SK-N-SH treated with all-trans-retinoic acid at 6 μM for 48 hours (cell line): ENCODE measurements at regions not wholly inside any gene's neighbourhood (a gene's known extent, or its start where the extent isn't known, plus 50 kb on each side); places are given as distances from the start of the nearest gene placed in this dataset.

Source experiments
- ATAC-seq: fragments of 200-7000 bp; cut with Tn5 transposase; 3 replicates; pipeline ENCODE4 v1.9.1; 2020; ENCODE audit warnings: mild to moderate bottlenecking, moderate library complexity
- ARNTL ChIP-seq: fragments of 450-650 bp; formaldehyde crosslinking; IDR thresholded peaks from 2 replicates; pipeline ENCODE4 v1.5.0; 2020; ENCODE audit warnings: low read depth, mild to moderate bottlenecking, moderate library complexity, borderline replicate concordance
- BACH2 ChIP-seq: fragments of 250-450 bp; sonication (Bioruptor Pico); IDR thresholded peaks from 2 replicates; pipeline ENCODE4 v1.9.0; 2021; ENCODE audit warnings: mild to moderate bottlenecking, borderline replicate concordance
- CREB5 ChIP-seq: fragments of 250-450 bp; sonication (Bioruptor Pico); IDR thresholded peaks from 2 replicates; pipeline ENCODE4 v1.5.1; 2020; ENCODE audit warnings: low read depth, mild to moderate bottlenecking, moderate library complexity
- CSRNP3 ChIP-seq: fragments of 250-450 bp; sonication (Bioruptor Pico); IDR thresholded peaks from 2 replicates; pipeline ENCODE4 v1.5.1; 2021; ENCODE audit warnings: mild to moderate bottlenecking, moderate library complexity
- ESRRG ChIP-seq: fragments of 250-450 bp; sonication (Bioruptor Pico); IDR thresholded peaks from 2 replicates; pipeline ENCODE4 v1.6.1; 2021; ENCODE audit warnings: mild to moderate bottlenecking
- PATZ1 ChIP-seq: fragments of 250-450 bp; sonication (Bioruptor Pico); IDR thresholded peaks from 2 replicates; pipeline ENCODE4 v1.8.0; 2020; ENCODE audit warnings: mild to moderate bottlenecking, moderate library complexity, borderline replicate concordance
- RARB ChIP-seq: fragments of 250-450 bp; sonication (Bioruptor Pico); IDR thresholded peaks from 2 replicates; pipeline ENCODE4 v1.8.0; 2021; ENCODE audit warnings: mild to moderate bottlenecking, moderate library complexity
- SNAI2 ChIP-seq: fragments of 250-450 bp; sonication (Bioruptor Pico); IDR thresholded peaks from 2 replicates; pipeline ENCODE4 v1.5.0; 2020; ENCODE audit warnings: mild to moderate bottlenecking, moderate library complexity
- TCF4 ChIP-seq: fragments of 250-450 bp; sonication (Bioruptor Pico); IDR thresholded peaks from 2 replicates; pipeline ENCODE4 v1.8.0; 2021; ENCODE audit warnings: mild to moderate bottlenecking, moderate library complexity, borderline replicate concordance
- TOX ChIP-seq: fragments of 250-450 bp; sonication (Bioruptor Pico); IDR thresholded peaks from 2 replicates; pipeline ENCODE4 v1.8.0; 2021; ENCODE audit warnings: mild to moderate bottlenecking, moderate library complexity, borderline replicate concordance
- TSHZ2 ChIP-seq: fragments of 250-450 bp; sonication (Bioruptor Pico); IDR thresholded peaks from 2 replicates; pipeline ENCODE4 v1.5.0; 2020; ENCODE audit warnings: mild to moderate bottlenecking, moderate library complexity
- ZC3H10 ChIP-seq: fragments of 250-450 bp; sonication (Bioruptor Pico); IDR thresholded peaks from 2 replicates; pipeline ENCODE4 v1.5.1; 2021; ENCODE audit warnings: mild to moderate bottlenecking, moderate library complexity
- ZFP3 ChIP-seq: fragments of 250-450 bp; sonication (Bioruptor Pico); IDR thresholded peaks from 2 replicates; pipeline ENCODE4 v1.5.0; 2020; ENCODE audit warnings: mild to moderate bottlenecking, moderate library complexity
- ZFP30 ChIP-seq: fragments of 450-650 bp; formaldehyde crosslinking; IDR thresholded peaks from 2 replicates; pipeline ENCODE4 v1.5.0; 2022; ENCODE audit warnings: mild to moderate bottlenecking, moderate library complexity
- ZNF565 ChIP-seq: fragments of 450-650 bp; formaldehyde crosslinking; conservative IDR thresholded peaks from 2 replicates; pipeline ENCODE4 v1.5.0; 2020; ENCODE audit warnings: low read depth, mild to moderate bottlenecking, moderate library complexity
- ZNF70 ChIP-seq: fragments of 450-650 bp; formaldehyde crosslinking; IDR thresholded peaks from 2 replicates; pipeline ENCODE4 v1.5.0; 2020; ENCODE audit warnings: mild to moderate bottlenecking, moderate library complexity
- TF ChIP-seq, protein P1 (sequence below): fragments of 250-450 bp; sonication (Bioruptor Pico); IDR thresholded peaks from 2 replicates; pipeline ENCODE4 v1.8.0; 2021; ENCODE audit warnings: low read depth, mild to moderate bottlenecking, moderate library complexity, borderline replicate concordance

DNA sequence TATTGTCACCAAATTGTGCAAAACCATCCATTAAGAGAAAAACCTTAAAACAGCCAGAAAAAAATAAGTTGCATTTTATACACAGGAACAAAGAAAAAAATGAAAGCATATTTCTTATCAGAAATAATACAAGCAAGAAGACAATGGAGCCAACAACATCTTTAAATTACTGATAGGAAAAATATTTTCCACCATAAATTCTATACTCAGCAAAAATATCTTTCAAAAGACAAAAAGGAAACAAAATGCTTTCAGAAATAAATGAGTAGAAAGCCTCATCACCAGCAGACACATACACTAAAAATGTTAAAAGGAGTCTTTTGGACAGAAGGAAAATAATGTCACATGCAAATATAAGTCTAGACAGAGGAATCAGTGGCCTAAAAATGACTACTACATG lies 106.4 kb upstream of the TRIB2 start:
- TF ChIP-seq BACH2 (CRISPR knock-in tag) (no peak), TSHZ2 (CRISPR knock-in tag) (no peak), ZNF70 (CRISPR knock-in tag) (no peak), CSRNP3 (CRISPR knock-in tag) (no peak), TCF4 (CRISPR knock-in tag) (no peak), ZFP30 (no peak), ESRRG (CRISPR knock-in tag) (no peak), ZNF565 (CRISPR knock-in tag) (no peak), CREB5 (CRISPR knock-in tag) (no peak)
- TF ChIP-seq, protein P1, sequence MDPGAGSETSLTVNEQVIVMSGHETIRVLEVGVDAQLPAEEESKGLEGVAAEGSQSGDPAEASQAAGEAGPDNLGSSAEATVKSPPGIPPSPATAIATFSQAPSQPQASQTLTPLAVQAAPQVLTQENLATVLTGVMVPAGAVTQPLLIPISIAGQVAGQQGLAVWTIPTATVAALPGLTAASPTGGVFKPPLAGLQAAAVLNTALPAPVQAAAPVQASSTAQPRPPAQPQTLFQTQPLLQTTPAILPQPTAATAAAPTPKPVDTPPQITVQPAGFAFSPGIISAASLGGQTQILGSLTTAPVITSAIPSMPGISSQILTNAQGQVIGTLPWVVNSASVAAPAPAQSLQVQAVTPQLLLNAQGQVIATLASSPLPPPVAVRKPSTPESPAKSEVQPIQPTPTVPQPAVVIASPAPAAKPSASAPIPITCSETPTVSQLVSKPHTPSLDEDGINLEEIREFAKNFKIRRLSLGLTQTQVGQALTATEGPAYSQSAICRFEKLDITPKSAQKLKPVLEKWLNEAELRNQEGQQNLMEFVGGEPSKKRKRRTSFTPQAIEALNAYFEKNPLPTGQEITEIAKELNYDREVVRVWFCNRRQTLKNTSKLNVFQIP (CRISPR knock-in tag), result no peak
- TF ChIP-seq, all 23 proteins: peak for 0
- ATAC-seq, result no peak

DNA sequence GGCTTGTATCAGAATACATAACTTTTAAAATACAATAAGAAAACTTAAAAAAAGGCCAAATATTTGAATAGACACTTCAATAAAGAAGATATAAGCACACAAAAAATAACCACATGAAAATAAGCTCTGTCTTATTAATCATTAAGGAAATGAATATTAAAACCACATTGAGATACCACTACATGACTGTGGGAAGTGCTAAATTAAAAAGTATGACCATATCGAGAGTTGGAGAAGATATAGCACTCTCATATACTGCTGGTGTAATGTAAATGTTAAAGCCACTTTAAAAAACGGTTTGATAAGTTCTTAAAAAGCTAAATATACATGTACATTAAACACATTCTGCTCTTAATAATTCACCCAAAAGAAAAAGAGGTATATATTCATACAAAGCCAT lies 104.6 kb upstream of the TRIB2 start:
- no peak for TF ChIP-seq ARNTL
- TF ChIP-seq RARB, result no peak
- TF ChIP-seq ESRRG (CRISPR knock-in tag), result no peak
- no peak for TF ChIP-seq PATZ1 (CRISPR knock-in tag)
- TF ChIP-seq ZFP3, result no peak
- ATAC-seq, result no peak

GRCh38 chr2:12612671-12613070 lies 104.1 kb upstream of the TRIB2 start:
- TF ChIP-seq BACH2 (CRISPR knock-in tag) (no peak), TCF4 (CRISPR knock-in tag) (no peak), ZNF70 (CRISPR knock-in tag) (no peak), SNAI2 (no peak), ZC3H10 (CRISPR knock-in tag) (no peak)
- peak; percentile 53; the same call in 2 of the 3 replicates for ATAC-seq

- TF ChIP-seq ZFP30, result no peak
- TF ChIP-seq TCF4 (CRISPR knock-in tag), result no peak
- TF ChIP-seq CSRNP3 (CRISPR knock-in tag), result no peak
- TF ChIP-seq TSHZ2 (CRISPR knock-in tag), result no peak
- TF ChIP-seq ZFP3, result no peak
- no peak for TF ChIP-seq TOX (CRISPR knock-in tag)
- ATAC-seq, result peak; percentile 51; the same call in 1 of the 3 replicates
Measured at GRCh38 chr2:12613137-12613835, 103.5 kb upstream of the TRIB2 start.
